Hematopoietic multipotent progenitor cell (in vitro differentiated cells): ENCODE measurements at regions not wholly inside any gene's neighbourhood (a gene's known extent, or its start where the extent isn't known, plus 50 kb on each side); places are given as distances from the start of the nearest gene placed in this dataset.
"Not testable (repeated sequence)": the region's sequence is repeated elsewhere in the genome, so short reads cannot be mapped to it uniquely, and the experiment has no call there.

ENCODE experiments used
- DNase-seq, 3 donors: peaks; one replicate each; pipeline ENCODE4 v3.0.0-alpha.2; 2011 to 2015; ENCODE audit warnings: low read depth in 2 of 3, low spot score in 2 of 3

DNA sequence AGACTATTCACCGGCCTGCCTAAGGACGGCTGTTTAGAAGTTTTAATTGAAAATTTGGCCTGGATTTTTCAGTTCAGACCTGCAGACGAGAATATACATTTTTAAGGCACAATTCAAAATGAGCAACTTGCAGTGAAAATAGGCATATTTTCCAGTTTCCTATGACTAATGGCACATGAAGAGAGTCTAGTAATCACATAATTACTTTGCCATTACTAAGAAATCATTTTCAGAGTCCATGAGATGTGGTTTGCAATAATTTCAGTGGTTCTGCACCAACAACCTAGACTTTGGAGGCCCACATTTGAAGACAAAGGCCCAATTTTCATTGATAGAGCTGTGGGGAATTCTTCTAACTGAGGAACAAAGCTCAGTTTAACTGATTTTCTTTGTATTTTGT is 205.3 kb downstream of the SOX2 start:
- no peak for DNase-seq

DNA sequence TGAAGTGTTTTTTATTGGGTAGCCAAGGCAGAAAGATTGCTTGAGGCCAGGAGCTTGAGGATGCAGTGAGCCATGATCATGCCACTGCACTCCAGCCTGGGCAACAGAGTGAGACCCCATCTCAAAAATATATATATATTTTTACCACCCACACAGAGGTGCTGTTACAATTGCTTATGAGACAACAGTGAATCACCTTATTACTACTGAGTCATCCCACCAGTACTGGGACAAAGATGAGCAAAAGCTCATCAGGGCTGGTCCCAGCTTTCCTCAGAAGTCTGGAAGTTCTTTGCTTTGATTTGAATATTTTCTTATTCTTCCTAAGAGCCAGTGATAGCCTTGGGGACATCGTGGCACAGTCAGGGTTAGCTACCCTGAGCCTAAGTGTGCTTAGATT is 207.7 kb downstream of the SOX2 start:
- no peak for DNase-seq

DNA sequence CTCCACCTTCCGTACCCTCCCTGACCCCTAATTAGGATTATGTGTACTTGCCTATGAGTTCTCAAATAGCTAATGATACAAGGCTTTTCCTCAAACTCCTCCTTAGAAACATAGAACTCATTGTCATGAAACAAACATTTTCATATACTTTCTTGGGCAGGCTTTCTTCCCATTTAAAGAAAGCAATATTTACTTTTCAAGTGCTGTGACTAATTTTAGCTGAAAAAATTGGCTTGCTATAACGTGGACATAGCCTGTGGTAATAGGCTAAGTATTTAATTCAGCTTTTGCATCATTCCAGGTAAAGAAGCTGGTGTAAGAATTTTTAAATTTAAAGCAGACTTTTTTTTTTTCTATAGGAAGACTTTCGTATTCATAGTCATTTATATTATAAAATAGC is 208.7 kb downstream of the SOX2 start:
- no peak for DNase-seq

DNA sequence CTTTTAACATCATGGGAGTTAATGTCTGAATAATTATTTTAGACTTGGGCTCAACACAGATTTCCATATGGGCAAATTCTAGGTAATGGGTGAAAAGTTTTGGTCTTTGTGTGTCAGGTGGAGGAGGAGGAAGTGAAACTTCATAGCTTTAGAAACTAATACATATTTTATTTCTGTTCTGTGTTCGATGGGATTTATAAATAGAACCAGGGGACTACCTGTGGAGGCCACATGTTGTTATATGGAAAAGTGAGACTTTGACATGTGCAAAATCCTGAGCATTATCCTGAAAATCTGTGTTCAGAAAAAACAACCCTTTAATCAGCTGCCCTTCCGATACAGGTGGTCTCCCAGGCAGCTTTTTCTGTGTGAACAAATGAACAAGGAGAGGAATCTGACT is 209.5 kb downstream of the SOX2 start:
- DNase-seq = no peak

GRCh38 chr3:181925841-181926240 is 214.1 kb downstream of the SOX2 start:
- not testable (repeated sequence) for DNase-seq

- DNase-seq = no peak
Observed at GRCh38 chr3:181929501-181929900, 217.8 kb downstream of the SOX2 start.

DNA sequence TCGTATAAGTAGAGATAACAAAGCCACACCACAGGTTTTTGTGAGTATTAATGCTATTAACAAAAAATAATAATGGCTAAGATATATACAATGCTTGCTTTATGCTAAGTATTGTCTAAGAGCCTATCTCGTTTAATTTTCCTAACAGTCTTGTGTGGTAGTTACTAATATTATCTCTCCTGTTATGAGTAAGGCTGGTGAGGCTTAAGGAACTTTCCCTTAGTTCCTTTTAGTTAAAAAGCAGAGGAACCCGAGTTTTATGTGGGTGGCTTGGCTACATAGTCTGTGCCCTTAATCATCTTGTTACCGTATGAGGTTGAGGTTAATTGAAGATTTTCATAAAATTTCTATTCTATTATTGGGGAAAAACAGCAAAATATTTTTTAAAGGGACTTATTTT is 218.4 kb downstream of the SOX2 start:
- no peak for DNase-seq

GRCh38 chr3:181932039-181932438 is 220.3 kb downstream of the SOX2 start:
- DNase-seq = no peak

GRCh38 chr3:181933052-181933618 is 221.4 kb downstream of the SOX2 start:
- no peak for DNase-seq

DNA sequence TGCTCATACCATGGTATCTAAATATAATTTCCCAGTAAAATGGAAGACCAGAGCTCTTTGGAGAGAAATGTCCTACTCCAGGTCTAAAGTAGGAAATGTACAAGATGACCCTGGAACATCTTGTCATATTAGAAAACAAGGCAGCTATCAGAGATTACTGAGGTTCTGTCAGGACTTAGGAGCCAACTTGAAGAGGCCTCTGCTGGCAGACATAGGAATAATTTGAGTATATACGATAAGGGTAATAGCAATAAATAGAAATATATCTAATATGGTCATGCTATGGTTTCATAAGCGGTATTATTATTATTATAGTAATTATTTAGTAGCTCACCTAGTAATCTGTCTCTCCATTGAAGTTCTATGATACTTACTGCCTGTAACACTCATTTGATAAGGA is 224.2 kb downstream of the SOX2 start:
- DNase-seq = no peak

DNA sequence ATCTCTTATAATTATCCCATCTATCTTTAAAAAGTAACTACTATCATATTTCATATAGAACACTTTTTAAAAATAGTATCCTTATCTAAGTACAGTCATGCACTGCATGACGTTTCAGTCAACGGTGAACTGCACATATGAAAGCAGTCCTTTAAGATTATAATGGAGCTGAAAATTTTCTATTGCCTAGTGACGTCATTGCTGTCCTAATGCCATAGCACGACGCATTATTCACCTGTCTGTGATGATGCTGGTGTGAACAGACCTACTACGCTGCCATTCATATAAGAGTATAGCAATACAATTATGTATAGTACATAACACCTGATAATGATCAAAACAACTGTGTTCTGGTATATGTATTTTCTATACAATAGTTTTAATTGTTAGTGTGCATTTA is 225.0 kb downstream of the SOX2 start:
- no peak for DNase-seq

DNA sequence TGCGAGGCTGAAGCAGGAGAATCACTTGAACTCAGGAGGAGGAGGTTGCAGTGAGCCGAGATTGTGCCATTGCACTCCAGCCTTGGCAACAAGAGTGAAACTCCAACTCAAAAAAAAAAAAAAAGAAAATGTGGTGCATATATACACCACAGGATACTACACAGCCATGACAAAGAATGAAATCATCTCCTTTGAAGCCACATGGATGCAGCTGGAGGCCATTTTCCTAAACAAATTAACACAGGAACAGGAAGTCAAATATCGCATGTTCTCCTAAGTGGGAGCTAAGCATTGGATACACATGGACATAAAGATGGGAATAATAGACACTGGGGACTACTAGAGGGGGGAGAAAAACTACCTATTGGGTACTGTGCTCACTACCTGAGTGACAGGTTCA is 226.9 kb downstream of the SOX2 start:
- DNase-seq = not testable (repeated sequence)

DNA sequence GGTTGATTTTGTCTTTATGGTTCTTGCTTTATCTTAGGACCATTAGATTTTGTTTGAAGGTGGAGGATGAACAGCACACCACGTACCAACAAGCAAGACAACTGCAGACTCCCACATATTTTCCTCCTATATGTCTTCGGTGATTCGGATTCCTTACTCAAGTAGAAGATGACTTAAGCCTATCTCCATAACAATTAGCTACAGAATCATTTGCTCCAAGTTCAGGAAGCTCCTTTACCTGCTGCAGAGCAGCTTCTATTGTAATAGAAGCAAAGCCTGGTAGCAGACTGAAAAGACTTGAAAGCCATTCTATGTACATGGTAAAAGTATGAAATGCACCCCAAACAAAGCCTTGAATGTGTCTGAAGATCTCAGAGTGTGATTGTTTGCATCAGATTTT is 229.0 kb downstream of the SOX2 start:
- DNase-seq = no peak

DNA sequence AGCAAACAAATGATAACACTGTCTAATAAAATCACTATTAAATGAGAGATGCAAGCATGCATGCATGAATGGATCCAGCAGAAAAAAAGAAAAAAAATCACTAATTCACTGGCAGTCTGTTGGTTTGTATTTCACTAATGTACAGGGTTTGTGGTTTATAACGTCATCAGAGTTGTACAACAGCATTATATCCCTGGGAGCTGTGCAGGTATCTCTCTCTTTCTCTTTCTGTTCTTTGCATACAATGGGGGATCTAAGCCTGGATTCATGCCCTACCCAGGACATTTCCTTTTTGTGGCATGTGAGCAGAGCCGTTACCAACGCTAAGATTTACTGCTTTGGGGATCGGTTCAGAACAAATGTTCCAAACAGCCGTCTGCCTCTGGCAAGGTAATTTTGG is 229.5 kb downstream of the SOX2 start:
- no peak for DNase-seq

DNA sequence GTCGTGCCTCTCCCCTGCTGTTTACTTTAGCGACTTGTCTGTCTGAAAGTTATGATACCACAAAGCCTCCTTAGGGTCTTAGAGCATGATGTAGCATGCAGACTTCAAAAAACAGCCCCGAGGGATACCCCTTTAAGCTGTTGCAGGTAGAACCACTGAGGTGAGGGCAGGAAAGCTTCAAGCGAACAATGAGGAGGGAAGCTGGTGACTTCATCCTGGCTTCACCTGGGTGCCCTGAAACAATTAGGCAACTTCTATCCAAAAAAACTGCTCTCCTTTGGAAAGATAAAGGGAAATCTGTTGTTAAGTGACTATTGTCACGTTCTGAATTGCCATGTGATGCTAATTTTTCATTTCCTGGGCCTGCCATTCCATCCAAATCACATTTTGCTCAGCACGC is 231.6 kb downstream of the SOX2 start:
- no peak for DNase-seq

GRCh38 chr3:181947606-181948005 is 235.9 kb downstream of the SOX2 start:
- no peak for DNase-seq

GRCh38 chr3:181948286-181948685 is 236.6 kb downstream of the SOX2 start:
- no peak for DNase-seq

DNA sequence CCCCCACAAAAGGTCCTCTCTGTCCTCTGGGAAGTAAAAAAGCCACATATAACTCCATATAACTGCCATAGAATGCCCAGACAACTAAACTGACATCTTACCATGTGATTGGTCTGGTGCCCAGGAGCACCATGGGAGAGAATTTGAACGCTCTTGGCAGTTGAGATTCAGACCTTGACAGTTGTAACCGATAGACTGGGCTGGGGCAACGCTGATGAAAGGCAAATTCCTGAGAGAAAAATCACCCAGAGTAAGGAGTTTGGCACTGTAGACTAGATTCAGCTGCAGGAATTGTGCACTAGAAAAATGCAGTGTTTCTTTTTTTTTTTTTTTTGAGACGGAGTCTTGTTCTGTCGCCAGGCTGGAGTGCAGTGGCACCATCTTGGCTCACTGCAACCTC is 240.5 kb downstream of the SOX2 start:
- DNase-seq = no peak

GRCh38 chr3:181952929-181953328 is 241.2 kb downstream of the SOX2 start:
- no peak for DNase-seq

DNA sequence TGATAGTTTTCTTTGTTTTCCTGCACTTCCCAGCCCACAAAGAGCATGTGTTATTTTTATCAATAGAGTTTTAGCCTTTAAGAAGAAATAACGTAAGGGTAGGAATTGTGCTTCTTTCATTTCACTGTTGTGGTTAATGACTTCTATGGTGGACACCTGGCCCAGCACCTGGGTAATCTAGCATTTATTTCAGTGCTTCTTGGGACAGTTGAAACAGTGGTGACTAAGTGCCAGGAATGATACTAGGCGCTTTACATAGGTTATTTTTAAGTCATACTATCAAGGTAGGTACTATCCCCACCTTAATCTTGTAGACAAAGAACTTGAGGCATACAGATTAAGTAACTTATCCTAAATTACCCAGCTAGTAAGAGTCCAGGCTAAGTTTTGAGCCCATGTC is 243.8 kb downstream of the SOX2 start:
- DNase-seq = no peak

- DNase-seq = no peak
Observed at GRCh38 chr3:181956122-181956521, 244.4 kb downstream of the SOX2 start.

GRCh38 chr3:181966393-181966792 is 254.7 kb downstream of the SOX2 start:
- no peak for DNase-seq

DNA sequence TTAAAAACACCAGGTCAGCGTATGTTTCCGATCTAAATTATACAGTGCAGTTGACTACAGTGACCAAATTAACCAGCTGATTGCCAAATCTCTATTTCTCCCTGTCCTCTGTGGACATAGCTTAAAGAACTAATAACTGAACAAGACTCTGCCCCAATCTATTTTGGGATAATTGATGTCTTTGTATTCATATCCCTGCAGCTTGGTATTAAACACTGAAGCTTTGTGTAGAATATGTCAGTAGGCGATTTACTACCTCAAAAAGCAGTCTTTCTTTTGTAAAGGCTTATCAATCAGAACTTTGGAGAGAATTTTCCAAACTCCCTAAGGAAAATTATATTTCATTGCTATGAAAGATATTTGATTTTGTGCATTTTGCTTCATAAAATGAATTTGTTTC is 258.2 kb downstream of the SOX2 start:
- DNase-seq = no peak

GRCh38 chr3:181971424-181971823 is 259.7 kb downstream of the SOX2 start:
- DNase-seq = no peak
